ENCODE measurements at regions not wholly inside any gene's neighbourhood (a gene's known extent, or its start where the extent isn't known, plus 50 kb on each side); places are given as distances from the start of the nearest gene placed in this dataset.
A peak's percentile ranks its signal among the peaks of the same experiment; 100 is the strongest.
"Not testable (repeated sequence)": the region's sequence is repeated elsewhere in the genome, so short reads cannot be mapped to it uniquely, and the experiment has no call there.

DNA sequence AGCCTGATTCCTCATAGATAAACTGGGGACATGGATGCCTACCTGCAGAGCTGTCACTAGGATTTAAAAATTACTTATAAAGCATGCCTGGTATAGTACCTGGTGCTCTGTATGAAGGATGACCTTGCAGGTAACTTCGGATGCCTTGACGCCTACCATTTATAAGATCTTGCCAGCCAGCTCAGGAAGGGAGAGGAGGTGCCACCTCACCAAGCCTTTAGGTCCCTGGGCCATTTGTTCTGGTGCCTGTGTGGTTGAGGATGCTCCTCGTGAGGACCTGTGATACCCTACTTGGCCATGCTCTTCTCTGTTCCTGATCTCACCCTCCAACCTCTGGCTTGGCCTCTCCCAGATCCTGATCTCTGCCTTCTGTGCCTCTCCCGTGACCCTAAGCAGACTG lies 85.2 kb downstream of the FDX1 start:
- Histone ChIP-seq H3K4me3 (no peak overlapping the region), H3K27ac (no peak overlapping the region), H3K9me3 (no peaks in the 10 kb centered on the region), H3K36me3 (no peaks in the 10 kb centered on the region), H3K27me3 (no peaks in the 10 kb centered on the region), H3K4me1 (peaks cover 0 to 4% (median 1%) of the 10 kb centered on the region in 4 donors)
- no peak for DNase-seq
- WGBS (ENCODE audit: insufficient coverage, low coverage, low lambda C conversion rate, missing lambda C conversion rate) = 100% methylated on average over 1 of the region's 4 CpGs
- no peak for ATAC-seq
- TF ChIP-seq, protein P1, sequence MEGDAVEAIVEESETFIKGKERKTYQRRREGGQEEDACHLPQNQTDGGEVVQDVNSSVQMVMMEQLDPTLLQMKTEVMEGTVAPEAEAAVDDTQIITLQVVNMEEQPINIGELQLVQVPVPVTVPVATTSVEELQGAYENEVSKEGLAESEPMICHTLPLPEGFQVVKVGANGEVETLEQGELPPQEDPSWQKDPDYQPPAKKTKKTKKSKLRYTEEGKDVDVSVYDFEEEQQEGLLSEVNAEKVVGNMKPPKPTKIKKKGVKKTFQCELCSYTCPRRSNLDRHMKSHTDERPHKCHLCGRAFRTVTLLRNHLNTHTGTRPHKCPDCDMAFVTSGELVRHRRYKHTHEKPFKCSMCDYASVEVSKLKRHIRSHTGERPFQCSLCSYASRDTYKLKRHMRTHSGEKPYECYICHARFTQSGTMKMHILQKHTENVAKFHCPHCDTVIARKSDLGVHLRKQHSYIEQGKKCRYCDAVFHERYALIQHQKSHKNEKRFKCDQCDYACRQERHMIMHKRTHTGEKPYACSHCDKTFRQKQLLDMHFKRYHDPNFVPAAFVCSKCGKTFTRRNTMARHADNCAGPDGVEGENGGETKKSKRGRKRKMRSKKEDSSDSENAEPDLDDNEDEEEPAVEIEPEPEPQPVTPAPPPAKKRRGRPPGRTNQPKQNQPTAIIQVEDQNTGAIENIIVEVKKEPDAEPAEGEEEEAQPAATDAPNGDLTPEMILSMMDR (IDR thresholded peaks at IDR 0.05) = no peak
- TF ChIP-seq POLR2A (IDR thresholded peaks at IDR 0.05) = no peak
- intact Hi-C loops (cut with DNase I) = no loop called here

DNA sequence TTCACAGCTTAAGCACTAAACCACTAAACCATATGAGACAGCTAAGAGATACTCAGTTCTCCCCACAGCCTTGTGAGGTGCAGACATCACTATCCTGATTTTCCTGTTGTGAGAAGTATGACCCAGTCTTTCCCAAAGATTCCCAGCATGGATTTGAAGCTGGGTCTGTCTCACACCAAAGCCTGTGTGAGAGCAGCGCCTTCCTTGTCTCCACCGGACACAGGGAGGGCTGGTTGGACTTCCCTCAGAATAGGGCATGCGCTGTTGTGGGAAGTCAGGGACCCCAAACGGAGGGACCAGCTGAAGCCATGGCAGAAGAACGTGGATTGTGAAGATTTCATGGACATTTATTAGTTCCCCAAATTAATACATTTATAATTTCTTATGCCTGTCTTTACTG lies 87.6 kb downstream of the FDX1 start:
- intact Hi-C loops (cut with DNase I); H3K36me3 ChIP-seq; H3K9me3 ChIP-seq; DNase-seq; H3K27ac ChIP-seq; H3K4me3 ChIP-seq; H3K27me3 ChIP-seq; H3K4me1 ChIP-seq; ATAC-seq: not testable (repeated sequence)
- WGBS (ENCODE audit: insufficient coverage, low coverage, low lambda C conversion rate, missing lambda C conversion rate) = 55% methylated on average over 2 of the region's 5 CpGs

DNA sequence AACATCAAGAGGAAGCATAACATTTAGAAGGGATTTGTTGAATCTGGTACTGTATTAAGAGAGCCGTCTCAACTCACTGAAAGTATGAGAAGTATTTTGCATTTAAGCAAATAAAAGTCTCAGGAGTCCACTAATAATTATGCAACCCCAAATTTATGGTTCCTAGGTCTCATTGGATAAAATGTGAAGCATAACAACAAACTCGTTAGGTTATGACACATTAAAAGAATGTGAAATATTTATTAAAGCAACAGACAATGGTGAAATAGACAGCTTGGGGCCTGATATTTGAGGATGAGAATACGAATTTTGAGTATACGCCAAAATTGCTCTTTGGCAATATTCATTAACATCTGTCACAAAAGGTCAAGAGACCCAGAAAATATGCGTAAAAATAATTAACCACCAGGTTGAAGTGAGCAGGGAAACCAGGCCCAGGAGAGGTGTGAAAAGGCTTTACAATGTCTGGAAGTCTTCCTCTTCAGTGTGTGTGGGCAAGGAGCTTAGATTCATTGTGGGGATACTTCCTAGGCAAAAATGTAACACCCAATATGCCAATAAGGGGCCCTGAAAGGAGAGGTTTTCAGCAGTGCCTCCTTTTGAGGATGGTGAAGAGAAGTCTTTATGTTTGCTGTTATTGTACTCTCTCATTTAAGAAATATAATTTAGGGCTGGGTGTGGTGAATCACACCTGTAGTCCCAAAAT lies 89.2 kb downstream of the FDX1 start:
- Histone ChIP-seq H3K4me3 (no peak overlapping the region), H3K27me3 (no peaks in the 10 kb centered on the region), H3K36me3 (no peaks in the 10 kb centered on the region), H3K4me1 (no peaks in the 10 kb centered on the region), H3K27ac (no peak overlapping the region), H3K9me3 (no peaks in the 10 kb centered on the region)
- 68% methylated on average over 5 of the region's 5 CpGs for WGBS (ENCODE audit: insufficient coverage, low coverage, low lambda C conversion rate, missing lambda C conversion rate)
- intact Hi-C loops (cut with DNase I) = no loop called here
- DNase-seq (no peak), ATAC-seq (no peak)
- TF ChIP-seq, protein P1 (IDR thresholded peaks at IDR 0.05) = no peak
- no peak for TF ChIP-seq POLR2A (IDR thresholded peaks at IDR 0.05)

DNA sequence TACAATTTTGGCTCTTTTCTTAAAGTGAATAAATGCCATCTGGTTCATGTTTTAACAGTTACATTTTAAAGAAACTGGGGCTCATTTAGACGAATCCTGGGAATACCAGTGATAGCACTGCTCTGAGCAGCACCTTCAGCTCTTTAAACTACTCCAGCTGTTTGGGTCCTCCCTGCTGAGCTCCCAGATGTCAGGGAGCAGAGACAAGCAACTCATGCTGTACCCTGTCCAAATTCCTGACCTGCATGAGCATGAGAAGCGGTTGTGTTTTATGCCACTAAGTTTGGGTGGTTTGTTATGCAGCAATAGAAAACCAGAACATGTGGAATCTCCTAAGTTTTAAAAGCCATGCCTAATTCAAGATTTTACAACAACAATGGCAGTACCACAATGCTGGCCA lies 90.0 kb downstream of the FDX1 start:
- DNase-seq (no peak), ATAC-seq (no peak)
- Histone ChIP-seq H3K36me3 (no peaks in the 10 kb centered on the region), H3K27ac (no peak overlapping the region), H3K9me3 (no peaks in the 10 kb centered on the region), H3K4me3 (no peak overlapping the region), H3K27me3 (no peaks in the 10 kb centered on the region), H3K4me1 (no peaks in the 10 kb centered on the region)
- TF ChIP-seq, protein P1 (IDR thresholded peaks at IDR 0.05) = no peak
- no peak for TF ChIP-seq POLR2A (IDR thresholded peaks at IDR 0.05)
- WGBS (ENCODE audit: insufficient coverage, low coverage, low lambda C conversion rate, missing lambda C conversion rate) = 61% methylated on average over 2 of the region's 2 CpGs
- intact Hi-C loops (cut with DNase I) = no loop called here

DNA sequence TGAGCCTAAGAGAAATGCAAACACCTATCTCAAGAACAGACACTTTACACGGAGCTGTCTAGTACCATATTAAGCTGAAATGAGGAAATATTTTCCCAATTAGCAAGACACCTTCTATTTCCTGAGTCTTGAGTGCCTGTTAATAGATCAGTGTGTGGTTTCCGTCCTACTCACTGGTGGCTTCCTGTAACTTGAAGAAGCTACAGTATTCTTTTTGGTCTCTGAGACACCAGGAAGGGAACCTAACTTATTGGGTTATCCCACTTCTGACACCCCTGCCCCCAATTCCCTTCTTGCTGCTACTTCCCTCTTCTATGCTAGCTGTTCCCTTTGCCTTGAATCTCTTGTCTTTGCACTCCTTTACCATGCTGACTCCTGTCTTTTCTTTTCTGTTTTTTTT lies 92.7 kb downstream of the FDX1 start:
- no peak overlapping the region for H3K27ac ChIP-seq
- H3K4me1 ChIP-seq = no peaks in the 10 kb centered on the region
- no peaks in the 10 kb centered on the region for H3K27me3 ChIP-seq
- 59% methylated on average over 2 of the region's 2 CpGs for WGBS (ENCODE audit: insufficient coverage, low coverage, low lambda C conversion rate, missing lambda C conversion rate)
- TF ChIP-seq, protein P1 (IDR thresholded peaks at IDR 0.05) = no peak
- no peak for TF ChIP-seq POLR2A (IDR thresholded peaks at IDR 0.05)
- no peaks in the 10 kb centered on the region for H3K9me3 ChIP-seq
- intact Hi-C loops (cut with DNase I) = no loop called here
- DNase-seq (no peak), ATAC-seq (peak in 1 of 4 donors; percentile 38)
- no peaks in the 10 kb centered on the region for H3K36me3 ChIP-seq
- H3K4me3 ChIP-seq = no peak overlapping the region

All from right lobe of liver (tissue), 6 donors.